ENCODE measurements at regions not wholly inside any gene's neighbourhood (a gene's known extent, or its start where the extent isn't known, plus 50 kb on each side); places are given as distances from the start of the nearest gene placed in this dataset.

DNA sequence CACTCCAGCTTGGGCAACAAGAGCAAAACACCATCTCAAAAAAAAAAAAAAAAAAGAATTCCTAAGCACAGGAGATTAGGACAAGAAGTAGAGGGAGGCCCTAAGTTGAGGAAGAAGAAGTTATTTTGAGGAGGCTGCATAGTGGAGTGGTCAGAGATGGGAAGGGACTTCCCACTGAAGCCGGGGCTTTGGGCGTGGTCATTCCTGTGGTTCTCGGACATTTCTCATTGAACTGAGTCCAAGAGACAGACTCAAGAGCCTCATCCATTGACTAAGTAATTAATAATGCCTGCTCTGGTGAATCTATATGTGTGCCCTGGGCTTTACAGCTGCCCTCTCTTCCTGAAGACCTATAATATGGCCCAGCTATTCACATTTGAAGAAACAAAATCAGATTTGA lies 53.2 kb upstream of the FTH1 start:
- TF ChIP-seq, protein P1, sequence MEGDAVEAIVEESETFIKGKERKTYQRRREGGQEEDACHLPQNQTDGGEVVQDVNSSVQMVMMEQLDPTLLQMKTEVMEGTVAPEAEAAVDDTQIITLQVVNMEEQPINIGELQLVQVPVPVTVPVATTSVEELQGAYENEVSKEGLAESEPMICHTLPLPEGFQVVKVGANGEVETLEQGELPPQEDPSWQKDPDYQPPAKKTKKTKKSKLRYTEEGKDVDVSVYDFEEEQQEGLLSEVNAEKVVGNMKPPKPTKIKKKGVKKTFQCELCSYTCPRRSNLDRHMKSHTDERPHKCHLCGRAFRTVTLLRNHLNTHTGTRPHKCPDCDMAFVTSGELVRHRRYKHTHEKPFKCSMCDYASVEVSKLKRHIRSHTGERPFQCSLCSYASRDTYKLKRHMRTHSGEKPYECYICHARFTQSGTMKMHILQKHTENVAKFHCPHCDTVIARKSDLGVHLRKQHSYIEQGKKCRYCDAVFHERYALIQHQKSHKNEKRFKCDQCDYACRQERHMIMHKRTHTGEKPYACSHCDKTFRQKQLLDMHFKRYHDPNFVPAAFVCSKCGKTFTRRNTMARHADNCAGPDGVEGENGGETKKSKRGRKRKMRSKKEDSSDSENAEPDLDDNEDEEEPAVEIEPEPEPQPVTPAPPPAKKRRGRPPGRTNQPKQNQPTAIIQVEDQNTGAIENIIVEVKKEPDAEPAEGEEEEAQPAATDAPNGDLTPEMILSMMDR (IDR thresholded peaks at IDR 0.05; ENCODE audit: borderline replicate concordance, control extremely low read depth, extremely low read depth, insufficient read depth, missing control alignments), result no peak
- DNase-seq (ENCODE audit: low spot score), result no peak
- in situ Hi-C loops (cut with MboI; ENCODE audit: low sequenced_read_pairs, unreplicated experiment), result no loop called here

- in situ Hi-C loops (cut with MboI; ENCODE audit: low sequenced_read_pairs, unreplicated experiment), result no loop called here
- DNase-seq (ENCODE audit: low spot score), result no peak
- TF ChIP-seq, protein P1 (IDR thresholded peaks at IDR 0.05; ENCODE audit: borderline replicate concordance, control extremely low read depth, extremely low read depth, insufficient read depth, missing control alignments), result no peak
These were observed 51.7 kb upstream of the FTH1 start for GRCh38 chr11:62018981-62019664.

- DNase-seq (ENCODE audit: low spot score), result no peak
- TF ChIP-seq, protein P1 (IDR thresholded peaks at IDR 0.05; ENCODE audit: borderline replicate concordance, control extremely low read depth, extremely low read depth, insufficient read depth, missing control alignments), result no peak
- in situ Hi-C loops (cut with MboI; ENCODE audit: low sequenced_read_pairs, unreplicated experiment), result no loop called here
These were observed 50.6 kb upstream of the FTH1 start for GRCh38 chr11:62017878-62018655.

All from GM13976 (cell line).